GM08714 (cell line): ENCODE measurements at regions not wholly inside any gene's neighbourhood (a gene's known extent, or its start where the extent isn't known, plus 50 kb on each side); places are given as distances from the start of the nearest gene placed in this dataset.

Experiments
- H3K4me3 ChIP-seq: fragments of 200-500 bp; sonication (Bioruptor generic); 2 replicates; pipeline ENCODE4 v1.5.1; 2014; ENCODE audit warnings: mild to moderate bottlenecking, low read length, inconsistent platforms
- ZNF274 ChIP-seq: IDR thresholded peaks from 2 replicates; pipeline ENCODE4 v1.6.1; 2012; ENCODE audit warnings: mild to moderate bottlenecking, low read depth, low read length

DNA sequence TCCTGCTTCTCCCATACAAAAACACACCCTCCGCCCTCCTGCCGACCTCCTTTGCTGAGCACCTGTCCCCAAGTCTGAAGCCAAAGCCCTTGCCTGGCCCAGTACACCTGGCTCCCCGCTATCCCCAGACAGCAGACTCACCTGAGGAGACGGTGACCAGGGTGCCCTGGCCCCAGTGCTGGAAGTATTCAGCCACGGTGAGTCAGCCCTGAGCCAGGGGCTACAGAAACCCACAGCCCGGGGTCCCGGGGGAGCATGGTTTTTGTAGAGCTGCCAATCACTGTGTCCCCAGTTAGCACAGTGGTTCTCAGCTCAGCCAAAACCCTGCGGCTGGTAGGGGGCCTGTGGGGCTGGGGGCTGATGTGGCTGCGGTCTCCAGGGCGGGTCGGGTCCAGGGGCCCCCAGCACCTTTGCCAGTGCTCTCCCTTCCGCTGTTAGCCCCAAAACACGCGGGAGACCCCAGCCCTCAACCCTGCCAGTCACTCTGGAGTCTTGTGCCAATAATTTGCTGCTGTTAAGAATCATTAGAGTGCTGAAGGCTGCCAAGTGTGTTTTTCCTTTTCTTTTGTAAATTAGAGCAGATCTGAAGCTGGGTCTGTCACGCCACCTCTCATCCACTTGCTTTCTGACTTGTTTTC, 339.0 kb downstream of the TMEM121 start:
- TF ChIP-seq ZNF274: no peak
- H3K4me3 ChIP-seq: no peak overlapping the region

GRCh38 chr14:105865904-105866840, 339.8 kb downstream of the TMEM121 start:
- H3K4me3 ChIP-seq: no peak overlapping the region
- TF ChIP-seq ZNF274: no peak

DNA sequence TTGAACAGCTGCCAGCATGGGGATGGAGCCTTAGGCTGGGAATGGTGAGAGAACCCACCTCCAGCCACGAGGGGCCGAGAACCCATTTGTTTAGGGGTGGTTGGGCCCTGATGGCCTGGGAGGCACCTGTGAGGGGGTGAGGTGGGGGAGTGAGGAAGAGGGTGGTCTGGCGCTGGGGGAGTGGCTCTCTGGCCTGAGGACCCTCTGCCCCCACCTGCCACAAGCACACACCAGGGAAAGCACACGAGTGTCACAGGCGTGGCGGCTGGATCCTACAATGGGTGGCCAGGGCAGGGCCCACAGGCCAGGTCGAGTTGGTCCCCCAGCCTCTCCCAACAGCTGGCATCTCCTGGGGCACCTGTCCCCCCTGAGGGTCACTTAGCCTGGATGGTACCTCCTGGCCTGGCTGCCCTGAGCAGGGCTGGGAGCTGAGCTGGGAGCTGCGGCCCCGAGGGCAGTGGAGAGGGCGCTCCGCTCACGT, 340.5 kb downstream of the TMEM121 start:
- no peak overlapping the region for H3K4me3 ChIP-seq
- TF ChIP-seq ZNF274: no peak

DNA sequence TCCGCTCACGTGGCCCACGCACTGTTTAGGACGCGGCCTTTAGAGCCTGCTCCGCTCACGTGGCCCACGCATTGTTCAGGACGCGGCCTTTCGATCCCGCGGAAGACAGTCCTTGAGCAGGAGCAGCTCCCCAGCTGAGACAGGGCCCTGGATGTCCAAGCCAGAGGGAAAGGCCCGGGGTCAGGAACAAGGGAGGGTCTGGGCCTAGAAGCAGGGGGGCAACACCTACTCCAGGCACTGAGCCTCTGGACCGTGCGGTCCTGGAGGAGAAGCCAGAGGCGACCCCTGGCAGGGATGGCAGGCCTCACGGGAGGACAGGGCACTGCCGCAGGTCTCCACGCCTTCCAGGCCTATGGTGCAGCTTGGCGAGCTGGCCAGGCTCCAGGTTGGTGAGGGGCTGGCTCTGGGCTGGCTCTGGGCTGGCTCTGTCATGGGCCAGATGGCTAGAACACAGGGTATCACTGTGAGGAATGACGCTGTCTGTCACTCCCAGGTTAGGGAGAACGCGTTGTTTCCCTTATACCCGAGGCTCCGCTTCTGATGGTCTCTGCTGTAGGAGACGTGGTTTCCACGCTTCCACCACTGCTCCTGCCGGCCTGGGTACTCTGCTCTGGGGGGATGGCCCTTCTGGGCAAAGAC, 341.7 kb downstream of the TMEM121 start:
- TF ChIP-seq ZNF274: no peak
- no peak overlapping the region for H3K4me3 ChIP-seq

GRCh38 chr14:105871590-105871989, 345.2 kb downstream of the TMEM121 start:
- no peak overlapping the region for H3K4me3 ChIP-seq
- no peak for TF ChIP-seq ZNF274

DNA sequence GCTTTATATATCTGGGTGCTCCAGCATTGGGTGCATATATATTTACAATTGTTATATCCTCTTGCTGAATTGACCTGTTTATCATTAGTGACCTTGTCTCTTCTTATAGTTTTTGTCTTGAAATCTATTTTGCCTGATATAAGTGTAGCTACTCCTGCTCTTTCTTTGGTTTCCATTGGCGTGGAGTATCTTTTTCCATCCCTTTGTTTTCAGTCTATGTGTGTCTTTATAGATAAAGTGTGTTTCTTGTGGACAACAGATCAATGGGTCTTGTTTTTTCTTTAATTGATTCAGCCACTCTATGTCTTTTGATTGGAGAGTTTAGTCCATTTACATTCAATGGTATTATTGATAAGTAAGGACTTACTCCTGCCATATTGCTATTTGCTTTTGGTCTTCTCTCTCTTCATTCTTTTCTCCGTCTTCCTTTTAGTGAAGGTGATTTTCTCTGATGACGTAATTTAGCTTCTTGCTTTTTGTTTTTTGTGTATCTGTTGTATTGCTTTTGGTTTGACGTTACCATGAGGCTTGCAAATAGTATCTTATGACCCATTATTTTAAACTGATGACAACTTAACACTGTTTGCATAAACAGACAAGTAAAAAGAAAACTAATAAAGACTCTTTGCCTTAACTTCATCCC, 347.6 kb downstream of the TMEM121 start:
- no peak for TF ChIP-seq ZNF274
- H3K4me3 ChIP-seq: no peak overlapping the region

DNA sequence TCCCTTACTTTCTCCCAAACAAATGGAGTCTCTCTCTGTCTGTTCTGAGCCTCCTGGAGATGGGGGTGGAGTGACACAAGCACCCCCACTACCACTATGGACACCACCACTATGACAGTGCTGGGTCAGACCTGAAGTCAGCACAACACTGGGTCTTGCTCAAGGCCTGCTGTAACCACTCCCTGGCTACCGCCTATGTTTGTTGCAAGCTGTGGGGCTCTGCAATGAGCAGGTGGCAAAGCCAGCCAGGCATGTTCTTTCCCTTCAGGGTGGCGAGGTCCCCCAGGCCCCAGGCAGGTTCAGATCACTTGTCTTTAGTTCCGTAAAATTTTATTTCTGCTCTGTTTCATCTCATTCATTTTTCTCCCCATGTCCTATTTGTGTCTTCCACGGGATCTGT, 349.8 kb downstream of the TMEM121 start:
- no peak for TF ChIP-seq ZNF274
- H3K4me3 ChIP-seq: no peak overlapping the region

DNA sequence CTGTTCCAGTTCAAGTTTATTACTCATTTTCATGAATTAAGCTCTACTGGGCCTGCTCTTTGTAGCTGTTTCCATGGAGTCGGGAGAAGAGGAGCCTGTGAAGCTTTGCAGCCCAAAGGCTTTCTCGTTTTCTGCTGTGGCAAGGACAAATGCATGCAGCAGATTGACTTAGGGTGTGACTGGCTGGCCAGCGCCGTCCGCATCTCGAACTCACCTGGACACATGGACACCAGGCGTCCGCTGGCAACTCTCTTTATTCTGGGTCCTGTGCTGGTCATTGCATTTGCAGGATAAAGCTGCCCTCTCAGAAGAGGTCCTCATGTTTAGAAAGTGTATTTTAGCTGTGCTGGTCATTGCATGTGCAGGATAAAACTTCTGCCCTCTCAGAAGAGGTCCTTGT, 350.4 kb downstream of the TMEM121 start:
- H3K4me3 ChIP-seq: no peak overlapping the region
- TF ChIP-seq ZNF274: no peak

GRCh38 chr14:105877645-105878044, 351.3 kb downstream of the TMEM121 start:
- H3K4me3 ChIP-seq: no peak overlapping the region
- TF ChIP-seq ZNF274: no peak

- TF ChIP-seq ZNF274: no peak
- H3K4me3 ChIP-seq: no peak overlapping the region
Observed at GRCh38 chr14:105878125-105878524, 351.7 kb downstream of the TMEM121 start.

DNA sequence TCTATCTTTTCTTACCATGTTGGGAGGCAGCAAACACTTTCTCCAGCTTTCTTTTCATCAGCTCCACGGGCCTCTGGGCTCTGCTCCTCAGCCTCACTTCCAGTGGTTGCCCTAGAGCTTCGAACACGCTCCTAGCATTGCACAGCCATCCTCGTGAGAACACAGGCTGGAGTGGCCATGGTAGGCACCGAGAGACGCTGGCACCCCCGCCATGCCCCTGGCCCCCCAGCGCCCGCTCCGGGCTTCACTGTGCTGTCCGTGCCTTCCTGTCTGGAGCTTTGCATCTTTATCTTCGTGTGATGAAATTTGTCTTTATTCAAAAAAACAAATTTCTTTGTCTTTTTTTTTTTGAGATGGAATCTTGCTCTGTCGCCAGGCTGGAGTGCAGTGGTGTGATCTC, 352.2 kb downstream of the TMEM121 start:
- no peak for TF ChIP-seq ZNF274
- H3K4me3 ChIP-seq: no peak overlapping the region

- H3K4me3 ChIP-seq: no peak overlapping the region
- no peak for TF ChIP-seq ZNF274
Observed at GRCh38 chr14:105879503-105879866, 353.1 kb downstream of the TMEM121 start.

- no peak for TF ChIP-seq ZNF274
- H3K4me3 ChIP-seq: no peak overlapping the region
Observed at GRCh38 chr14:105879867-105880561, 353.6 kb downstream of the TMEM121 start.

GRCh38 chr14:105880616-105881015, 354.2 kb downstream of the TMEM121 start:
- no peak overlapping the region for H3K4me3 ChIP-seq
- no peak for TF ChIP-seq ZNF274
